ENCODE measurements at regions not wholly inside any gene's neighbourhood (a gene's known extent, or its start where the extent isn't known, plus 50 kb on each side); places are given as distances from the start of the nearest gene placed in this dataset.

- TF ChIP-seq CTCF (IDR thresholded peaks at IDR 0.05; ENCODE audit: low read length, missing control alignments): no peak
- DNase-seq (ENCODE audit: low read depth): no peak
- H3K4me3 ChIP-seq (replicated peaks; ENCODE audit: low read depth, low read length): no peak overlapping the region
Observed at GRCh38 chr17:13775450-13775849, 173.7 kb upstream of the HS3ST3A1 start.

- no peak for DNase-seq (ENCODE audit: low read depth)
- no peak for TF ChIP-seq CTCF (IDR thresholded peaks at IDR 0.05; ENCODE audit: low read length, missing control alignments)
- no peak overlapping the region for H3K4me3 ChIP-seq (replicated peaks; ENCODE audit: low read depth, low read length)
Observed at GRCh38 chr17:13776027-13776551, 174.4 kb upstream of the HS3ST3A1 start.

- peak; percentile 2 for DNase-seq (ENCODE audit: low read depth)
- TF ChIP-seq CTCF (IDR thresholded peaks at IDR 0.05; ENCODE audit: low read length, missing control alignments): no peak
- H3K4me3 ChIP-seq (replicated peaks; ENCODE audit: low read depth, low read length): no peak overlapping the region
Observed at GRCh38 chr17:13777003-13777402, 175.3 kb upstream of the HS3ST3A1 start.

GRCh38 chr17:13784434-13785095 is 182.8 kb upstream of the HS3ST3A1 start:
- TF ChIP-seq CTCF (IDR thresholded peaks at IDR 0.05; ENCODE audit: low read length, missing control alignments): no peak
- no peak overlapping the region for H3K4me3 ChIP-seq (replicated peaks; ENCODE audit: low read depth, low read length)
- DNase-seq (ENCODE audit: low read depth): no peak

- TF ChIP-seq CTCF (IDR thresholded peaks at IDR 0.05; ENCODE audit: low read length, missing control alignments): no peak
- peak; percentile 8 for DNase-seq (ENCODE audit: low read depth)
- no peak overlapping the region for H3K4me3 ChIP-seq (replicated peaks; ENCODE audit: low read depth, low read length)
Observed at GRCh38 chr17:13785981-13786598, 184.4 kb upstream of the HS3ST3A1 start.

- no peak overlapping the region for H3K4me3 ChIP-seq (replicated peaks; ENCODE audit: low read depth, low read length)
- no peak for TF ChIP-seq CTCF (IDR thresholded peaks at IDR 0.05; ENCODE audit: low read length, missing control alignments)
- no peak for DNase-seq (ENCODE audit: low read depth)
Observed at GRCh38 chr17:13787636-13788035, 185.9 kb upstream of the HS3ST3A1 start.
